MCF 10A (cell line): ENCODE measurements at regions not wholly inside any gene's neighbourhood (a gene's known extent, or its start where the extent isn't known, plus 50 kb on each side); places are given as distances from the start of the nearest gene placed in this dataset.

Experiments used
- BruUV-seq: library from RNA; stranded (reverse); fragments of 400-500 nt; replicated peaks from 2 replicates; lab custom pipeline; 2021; lab: Mats Ljungman, UMichigan
- CTCF ChIA-PET: fragments of 300-600 bp; sonication (Branson Sonifier 250); formaldehyde crosslinking; extraction: SDS; loops from one replicate; lab custom pipeline; 2021; ENCODE audit warnings: antibody characterized with exemption, inconsistent platforms; lab: Yijun Ruan, JAX
- POLR2A ChIA-PET: fragments of 300-600, 350-650 bp; sonication (Branson Sonifier 250); formaldehyde crosslinking; extraction: SDS; loops from one replicate; lab custom pipeline; 2020; ENCODE audit warnings: antibody characterized with exemption, inconsistent platforms; lab: Yijun Ruan, JAX
- DNase-seq: peaks from one replicate; pipeline ENCODE4 v3.0.0-alpha.2; 2018; ENCODE audit not compliant: unreplicated experiment
- H3K27ac Mint-ChIP-seq: one replicate; pipeline ENCODE4 v1.8.0; 2022; ENCODE audit warnings: mild to moderate bottlenecking, low read depth, mixed read lengths; ENCODE audit not compliant: unreplicated experiment
- H3K27me3 Mint-ChIP-seq: one replicate; pipeline ENCODE4 v1.8.0; 2022; ENCODE audit warnings: mixed read lengths; ENCODE audit not compliant: insufficient read depth, unreplicated experiment
- H3K36me3 Mint-ChIP-seq: one replicate; pipeline ENCODE4 v1.8.0; 2022; ENCODE audit warnings: mild to moderate bottlenecking, moderate library complexity, mixed read lengths; ENCODE audit not compliant: insufficient read depth, unreplicated experiment
- H3K4me1 Mint-ChIP-seq: one replicate; pipeline ENCODE4 v1.8.0; 2022; ENCODE audit warnings: mixed read lengths; ENCODE audit not compliant: insufficient read depth, unreplicated experiment
- H3K4me3 Mint-ChIP-seq: one replicate; pipeline ENCODE4 v1.8.0; 2022; ENCODE audit warnings: mild to moderate bottlenecking, moderate library complexity, mixed read lengths; ENCODE audit not compliant: unreplicated experiment
- H3K9me3 Mint-ChIP-seq: one replicate; pipeline ENCODE4 v1.8.0; 2022; ENCODE audit warnings: mixed read lengths; ENCODE audit not compliant: unreplicated experiment
- intact Hi-C: fragments of 100-400 bp; cut with micrococcal nuclease; formaldehyde crosslinking; loops from 2 replicates; pipeline ENCODE4 v1.14.1; 2022
- TF ChIP-seq, protein P1 (sequence below): fragments of 200-600 bp; IDR thresholded peaks from one replicate; pipeline ENCODE4 v1.8.0; 2022; ENCODE audit warnings: antibody characterized with exemption, mild to moderate bottlenecking; ENCODE audit not compliant: unreplicated experiment

DNA sequence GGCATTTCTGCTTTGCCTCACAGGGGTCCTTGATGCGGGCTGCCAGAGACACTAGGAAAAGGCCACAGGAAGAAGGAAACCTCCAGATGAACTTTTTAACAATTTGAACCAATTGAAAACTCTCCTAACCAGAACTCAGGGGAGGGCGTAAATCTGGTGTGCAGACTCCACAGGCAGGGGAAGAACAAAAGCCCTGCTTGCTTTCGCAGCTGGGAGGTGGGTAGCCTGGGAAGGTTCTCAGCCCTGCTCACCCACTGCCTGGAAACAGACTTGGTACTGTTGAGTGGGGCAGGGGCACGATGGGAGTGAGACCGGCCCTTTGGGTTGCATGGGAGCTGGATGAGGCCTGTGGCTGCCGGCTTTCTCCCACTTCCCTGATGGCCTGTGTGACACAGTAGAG, 237.8 kb upstream of the TLE4 start:
- Mint-ChIP-seq H3K4me3 (no peak overlapping the region), H3K27ac (no peak overlapping the region), H3K27me3 (no peaks in the 10 kb centered on the region), H3K4me1 (no peaks in the 10 kb centered on the region), H3K36me3 (no peaks in the 10 kb centered on the region), H3K9me3 (no peaks in the 10 kb centered on the region)
- TF ChIP-seq, protein P1, sequence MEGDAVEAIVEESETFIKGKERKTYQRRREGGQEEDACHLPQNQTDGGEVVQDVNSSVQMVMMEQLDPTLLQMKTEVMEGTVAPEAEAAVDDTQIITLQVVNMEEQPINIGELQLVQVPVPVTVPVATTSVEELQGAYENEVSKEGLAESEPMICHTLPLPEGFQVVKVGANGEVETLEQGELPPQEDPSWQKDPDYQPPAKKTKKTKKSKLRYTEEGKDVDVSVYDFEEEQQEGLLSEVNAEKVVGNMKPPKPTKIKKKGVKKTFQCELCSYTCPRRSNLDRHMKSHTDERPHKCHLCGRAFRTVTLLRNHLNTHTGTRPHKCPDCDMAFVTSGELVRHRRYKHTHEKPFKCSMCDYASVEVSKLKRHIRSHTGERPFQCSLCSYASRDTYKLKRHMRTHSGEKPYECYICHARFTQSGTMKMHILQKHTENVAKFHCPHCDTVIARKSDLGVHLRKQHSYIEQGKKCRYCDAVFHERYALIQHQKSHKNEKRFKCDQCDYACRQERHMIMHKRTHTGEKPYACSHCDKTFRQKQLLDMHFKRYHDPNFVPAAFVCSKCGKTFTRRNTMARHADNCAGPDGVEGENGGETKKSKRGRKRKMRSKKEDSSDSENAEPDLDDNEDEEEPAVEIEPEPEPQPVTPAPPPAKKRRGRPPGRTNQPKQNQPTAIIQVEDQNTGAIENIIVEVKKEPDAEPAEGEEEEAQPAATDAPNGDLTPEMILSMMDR = no peak
- DNase-seq = no peak
- CTCF ChIA-PET = no interaction called here
- POLR2A ChIA-PET = no interaction called here
- BruUV-seq = no TSS peak
- intact Hi-C loops = no loop called here

DNA sequence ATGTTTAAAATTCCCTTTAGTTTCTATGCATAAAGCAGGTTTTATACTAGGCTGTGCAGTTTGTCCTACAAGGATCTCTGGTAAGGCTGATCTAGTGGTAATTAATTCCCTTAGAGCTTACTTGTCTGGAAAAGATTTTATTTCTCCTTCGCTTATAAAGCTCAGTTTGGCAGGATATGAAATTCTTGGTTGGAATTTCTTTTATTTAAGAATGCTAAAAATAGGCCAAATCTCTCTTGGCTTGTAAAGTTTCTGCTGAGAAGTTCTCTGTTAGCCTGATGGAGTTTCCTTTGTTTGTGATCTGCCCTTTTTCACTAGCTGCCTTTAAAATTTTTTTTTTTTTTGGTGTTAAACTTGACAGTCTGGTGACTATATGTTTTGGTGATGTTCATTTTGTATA, 237.1 kb upstream of the TLE4 start:
- BruUV-seq = no TSS peak
- DNase-seq = no peak
- TF ChIP-seq, protein P1 = no peak
- H3K27ac Mint-ChIP-seq = no peak overlapping the region
- no peak overlapping the region for H3K4me3 Mint-ChIP-seq
- intact Hi-C loops = no loop called here
- H3K27me3 Mint-ChIP-seq = no peaks in the 10 kb centered on the region
- CTCF ChIA-PET = no interaction called here
- POLR2A ChIA-PET = no interaction called here
- no peaks in the 10 kb centered on the region for H3K36me3 Mint-ChIP-seq
- H3K9me3 Mint-ChIP-seq = no peaks in the 10 kb centered on the region
- no peaks in the 10 kb centered on the region for H3K4me1 Mint-ChIP-seq

DNA sequence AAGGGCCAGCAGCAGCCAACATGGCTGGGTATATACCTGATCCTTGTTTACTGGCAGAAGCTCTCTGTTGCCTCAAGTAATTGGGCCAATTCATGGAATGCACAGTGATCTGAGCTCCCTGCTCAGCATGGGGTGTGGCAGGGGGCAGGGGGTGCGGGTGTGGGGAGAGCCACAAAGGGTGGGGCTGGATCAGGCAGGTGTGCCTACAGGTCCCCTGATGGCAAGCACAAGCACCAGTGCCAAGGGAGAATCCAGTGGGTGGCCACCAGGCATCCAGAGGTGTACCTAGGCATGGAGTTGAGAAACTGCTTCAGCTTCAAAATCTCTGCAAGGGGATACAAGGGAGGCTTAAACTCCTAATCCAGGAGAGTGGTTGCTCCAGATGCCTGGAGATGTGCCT, 235.8 kb upstream of the TLE4 start:
- ChIA-PET POLR2A (no interaction called here), CTCF (interaction anchor here (0.7 kb wide), 1 partner anchor 60 kb away, joined by 3 read pairs; no protein-coding TSS in a partner anchor)
- BruUV-seq = no TSS peak
- intact Hi-C loops = no loop called here
- Mint-ChIP-seq H3K4me1 (no peaks in the 10 kb centered on the region), H3K9me3 (no peaks in the 10 kb centered on the region), H3K4me3 (no peak overlapping the region), H3K27ac (no peak overlapping the region), H3K27me3 (no peaks in the 10 kb centered on the region), H3K36me3 (no peaks in the 10 kb centered on the region)
- TF ChIP-seq, protein P1 = no peak
- DNase-seq = no peak

DNA sequence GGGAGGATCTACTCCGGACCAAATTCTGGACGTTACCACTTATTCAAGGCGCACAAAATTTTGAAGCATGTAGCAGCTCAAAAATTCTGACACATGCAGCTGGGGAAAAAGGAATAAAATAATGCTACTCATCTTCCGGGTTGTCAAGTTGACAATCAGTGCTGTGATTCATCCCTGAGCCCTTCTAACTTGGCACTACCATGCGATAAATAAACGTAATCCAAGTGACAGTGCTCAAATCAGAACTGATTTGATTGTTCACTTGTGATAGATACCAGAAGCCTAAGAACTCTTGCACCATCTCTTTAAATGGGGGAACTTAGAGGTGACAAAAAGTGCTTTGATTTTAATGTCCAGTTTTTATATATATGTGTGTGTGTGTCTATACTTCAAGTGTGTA, 230.2 kb upstream of the TLE4 start:
- no peak for DNase-seq
- H3K9me3 Mint-ChIP-seq = no peaks in the 10 kb centered on the region
- CTCF ChIA-PET = interaction anchor here (0.6 kb wide), 1 partner anchor 87 kb away, joined by 3 read pairs; no protein-coding TSS in a partner anchor
- TF ChIP-seq, protein P1 = no peak
- no peaks in the 10 kb centered on the region for H3K27me3 Mint-ChIP-seq
- no peaks in the 10 kb centered on the region for H3K36me3 Mint-ChIP-seq
- POLR2A ChIA-PET = no interaction called here
- intact Hi-C loops = no loop called here
- H3K4me1 Mint-ChIP-seq = no peaks in the 10 kb centered on the region
- H3K27ac Mint-ChIP-seq = no peak overlapping the region
- BruUV-seq = no TSS peak
- H3K4me3 Mint-ChIP-seq = no peak overlapping the region
